ENCODE measurements at regions not wholly inside any gene's neighbourhood (a gene's known extent, or its start where the extent isn't known, plus 50 kb on each side); places are given as distances from the start of the nearest gene placed in this dataset.
"Not testable (repeated sequence)": the region's sequence is repeated elsewhere in the genome, so short reads cannot be mapped to it uniquely, and the experiment has no call there.

DNA sequence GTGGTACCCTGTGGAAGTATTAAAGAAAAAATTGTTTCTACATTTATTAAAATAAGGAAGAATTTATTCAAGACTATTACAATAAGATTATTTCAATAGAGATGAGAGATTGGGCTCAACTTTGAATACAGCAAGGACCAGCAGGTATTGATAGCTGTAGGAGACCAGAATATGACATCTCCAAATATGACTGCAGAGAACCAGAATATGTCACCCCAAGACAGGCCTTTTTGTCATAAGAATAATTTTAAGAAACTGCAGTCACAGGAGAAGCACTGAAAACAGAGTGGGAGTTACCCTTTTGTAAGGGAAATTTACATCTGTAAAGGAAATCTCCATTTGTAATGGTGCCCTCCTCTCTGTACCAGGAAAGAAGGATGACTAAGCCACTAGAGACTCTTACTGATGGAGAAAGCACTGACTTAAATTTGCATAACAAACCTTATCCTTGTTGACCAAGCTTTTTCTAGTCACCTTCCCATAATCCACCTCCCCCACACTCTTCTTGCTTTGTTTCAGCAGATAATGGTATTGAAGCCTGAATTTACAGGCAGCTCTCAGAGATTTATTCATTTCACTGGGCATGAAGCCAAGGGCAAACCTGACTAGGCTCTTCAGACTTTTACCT, 145.1 kb upstream of the RMP24 start:
- no peak for DNase-seq

- no peak for DNase-seq
Measured at GRCh38 chr18:35827903-35828275, 144.6 kb upstream of the RMP24 start.

GRCh38 chr18:35828591-35828990, 143.9 kb upstream of the RMP24 start:
- DNase-seq = no peak

DNA sequence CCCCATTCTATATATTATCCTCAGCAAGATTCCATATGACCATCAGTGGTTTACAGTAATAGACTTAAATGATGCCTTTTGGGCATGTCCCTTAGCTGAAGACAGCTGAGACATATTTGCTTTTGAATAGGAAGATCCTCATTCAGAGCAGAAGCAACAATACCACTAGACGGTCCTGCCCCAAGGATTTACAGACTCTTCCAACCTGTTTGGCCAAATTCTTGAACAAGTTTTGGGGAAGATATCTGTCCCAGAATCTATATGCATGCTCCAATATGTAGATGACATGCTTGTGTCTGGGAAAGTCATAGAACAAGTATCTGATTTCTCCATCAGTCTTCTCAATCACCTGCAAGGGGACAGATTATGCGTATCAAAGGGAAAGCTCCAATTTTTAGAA, 137.1 kb upstream of the RMP24 start:
- no peak for DNase-seq

GRCh38 chr18:35835833-35836232, 136.6 kb upstream of the RMP24 start:
- DNase-seq = no peak

- DNase-seq = no peak
Measured at GRCh38 chr18:35836932-35837331, 135.5 kb upstream of the RMP24 start.

DNA sequence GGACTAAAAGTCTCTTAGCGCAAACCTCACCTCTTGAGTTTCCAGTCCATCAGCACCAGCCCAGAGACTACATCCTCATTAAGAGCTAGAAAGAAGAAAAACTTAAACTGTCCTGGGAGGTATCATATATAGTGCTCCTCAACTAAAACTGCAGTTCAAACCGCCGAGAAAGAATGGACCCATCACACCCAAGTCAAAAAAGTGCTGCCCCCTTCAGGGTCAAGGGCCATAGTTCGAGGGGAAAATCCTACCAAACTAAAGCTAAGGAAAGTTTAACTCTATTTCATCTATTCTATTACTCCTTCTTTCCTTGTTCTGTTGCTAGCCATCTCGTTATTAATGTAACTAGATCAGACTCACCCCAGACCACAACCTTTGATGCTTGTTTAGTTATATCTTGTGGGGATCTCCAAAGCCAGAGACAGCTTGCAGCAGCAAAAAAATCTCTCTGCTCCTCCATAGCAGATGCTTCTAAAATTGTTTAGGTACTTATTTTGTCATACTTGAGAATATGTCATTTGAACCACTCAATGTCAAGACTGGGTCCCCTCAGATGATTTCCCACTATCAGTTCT, 134.5 kb upstream of the RMP24 start:
- no peak for DNase-seq

DNA sequence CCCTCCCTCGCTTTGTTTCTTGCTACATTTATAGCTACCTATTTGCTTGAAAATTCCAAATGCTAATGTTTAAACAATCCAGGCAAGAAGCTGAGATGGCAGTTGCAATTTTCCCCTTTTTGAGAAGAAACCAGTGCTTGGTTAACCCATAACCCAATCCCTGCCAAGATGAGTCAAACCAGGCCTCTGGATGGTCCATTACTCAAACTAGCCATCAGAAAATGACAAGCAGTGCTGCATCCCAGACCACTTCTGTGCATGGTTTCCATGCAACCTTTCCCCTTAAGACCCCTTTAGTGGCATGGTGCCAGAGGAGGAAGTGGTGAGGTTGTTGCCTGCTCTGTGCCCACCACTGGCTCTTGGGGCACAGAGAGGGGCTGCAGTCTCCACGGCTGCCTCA, 131.2 kb upstream of the RMP24 start:
- DNase-seq = no peak

DNA sequence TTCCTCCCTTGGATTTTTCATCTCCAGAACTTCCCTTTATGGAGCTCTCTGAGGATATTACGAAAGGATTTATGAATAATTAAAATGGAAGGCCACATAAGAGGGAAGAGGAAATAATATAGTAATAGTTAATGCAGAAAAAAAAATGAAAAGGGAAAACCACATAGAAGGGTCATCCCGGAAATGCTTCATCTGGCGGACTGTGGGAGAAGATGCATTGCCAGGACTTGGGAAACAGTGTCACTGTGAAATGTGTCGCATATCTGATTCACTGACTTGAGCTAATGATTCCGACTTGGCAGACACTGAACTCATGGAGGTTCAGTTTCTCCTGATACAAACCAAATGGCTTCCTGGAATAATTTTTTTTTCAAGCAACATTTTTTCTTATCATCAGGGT, 129.9 kb upstream of the RMP24 start:
- DNase-seq = no peak

DNA sequence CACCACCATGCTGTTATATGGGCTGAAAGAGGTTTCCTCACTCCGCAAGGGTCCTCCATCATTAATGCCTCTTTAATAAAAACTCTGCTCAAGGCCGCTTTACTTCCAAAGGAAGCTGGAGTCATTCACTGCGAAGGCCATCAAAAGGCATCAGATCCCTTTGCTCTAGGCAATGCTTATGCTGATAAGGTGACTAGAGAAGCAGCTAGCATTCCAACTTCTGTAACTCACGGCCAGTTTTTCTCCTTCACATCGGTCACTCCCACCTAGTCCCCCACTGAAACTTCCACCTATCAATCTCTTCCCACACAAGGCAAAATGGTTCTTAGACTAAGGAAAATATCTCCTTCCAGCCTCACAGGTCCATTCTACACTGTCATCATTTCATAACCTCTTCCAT, 124.2 kb upstream of the RMP24 start:
- not testable (repeated sequence) for DNase-seq

DNA sequence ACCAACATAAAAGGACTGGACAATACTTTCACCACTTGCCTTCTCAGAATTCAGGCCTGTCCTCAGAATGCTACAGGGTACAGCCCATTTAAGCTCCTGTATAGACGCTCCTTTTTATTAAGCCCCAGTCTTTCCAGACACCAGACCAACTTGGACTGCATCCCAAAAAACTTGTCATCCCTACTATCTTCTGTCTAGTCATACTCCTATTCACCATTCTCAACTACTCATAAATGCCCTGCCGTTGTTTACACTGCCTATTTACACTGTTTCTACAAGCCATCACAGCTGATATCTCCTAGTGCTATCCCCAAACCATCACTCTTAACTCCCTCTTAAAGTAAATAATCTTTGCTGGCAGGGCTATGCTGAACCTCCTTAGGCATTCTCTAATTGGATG, 123.2 kb upstream of the RMP24 start:
- DNase-seq = not testable (repeated sequence)

- no peak for DNase-seq
Measured at GRCh38 chr18:35851286-35851970, 121.1 kb upstream of the RMP24 start.

- no peak for DNase-seq
Measured at GRCh38 chr18:35852786-35853185, 119.7 kb upstream of the RMP24 start.

- DNase-seq = no peak
Measured at GRCh38 chr18:35854095-35854494, 118.4 kb upstream of the RMP24 start.

DNA sequence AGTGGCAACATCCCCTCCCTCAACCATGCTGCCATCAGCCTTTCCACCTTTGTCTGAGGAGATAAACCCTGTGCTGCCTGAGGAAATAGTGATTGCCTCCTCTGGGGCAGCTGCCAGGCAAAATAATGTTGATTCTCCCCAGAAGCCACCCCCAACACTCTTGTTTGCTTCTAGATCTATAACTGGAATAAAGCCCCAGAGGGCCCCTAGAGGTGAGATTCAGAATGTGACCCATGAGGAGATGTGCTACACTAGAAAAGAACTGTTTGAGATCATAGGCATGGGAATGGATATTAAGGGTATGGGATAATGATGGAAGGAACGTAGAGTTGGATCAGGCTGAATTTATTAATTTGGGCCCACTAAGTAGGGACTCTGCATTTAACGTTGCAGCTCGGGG, 116.3 kb upstream of the RMP24 start:
- no peak for DNase-seq

- not testable (repeated sequence) for DNase-seq
Measured at GRCh38 chr18:35856721-35857120, 115.8 kb upstream of the RMP24 start.

- not testable (repeated sequence) for DNase-seq
Measured at GRCh38 chr18:35857581-35857980, 114.9 kb upstream of the RMP24 start.

DNA sequence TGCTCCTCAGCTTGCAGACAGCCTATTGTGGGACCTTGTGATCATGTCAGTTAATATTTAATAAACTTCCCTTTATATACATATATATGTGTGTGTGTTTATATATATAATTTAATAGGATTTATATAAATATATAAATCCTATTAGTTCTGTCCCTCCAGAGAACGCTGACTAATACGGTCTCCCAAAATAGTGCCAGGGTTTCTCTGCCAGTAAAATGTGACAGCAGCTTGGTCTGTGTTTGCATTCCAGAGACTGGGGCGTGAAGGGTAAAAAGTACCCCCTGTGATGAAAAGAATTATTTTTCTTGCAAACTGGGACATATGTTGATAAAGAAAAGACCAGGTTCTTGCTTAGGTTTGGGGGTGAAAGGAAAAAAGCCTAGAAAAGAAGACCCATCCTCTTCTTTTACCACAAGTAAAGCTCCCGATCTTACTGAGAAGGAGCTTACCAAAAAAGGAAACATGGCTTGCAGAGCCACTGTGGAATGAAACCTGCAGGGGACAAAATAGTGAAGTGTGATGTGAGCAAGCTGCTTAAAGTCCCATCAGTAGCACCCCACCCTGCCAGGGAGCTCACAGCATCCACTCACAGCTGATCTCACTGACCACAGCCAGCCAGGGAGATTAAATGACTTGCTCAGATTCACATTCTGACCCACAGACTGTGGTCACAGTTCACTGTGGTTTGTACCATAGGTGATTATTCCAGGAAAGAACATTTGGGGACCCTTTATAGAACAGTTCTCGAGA, 110.9 kb upstream of the RMP24 start:
- DNase-seq = no peak

DNA sequence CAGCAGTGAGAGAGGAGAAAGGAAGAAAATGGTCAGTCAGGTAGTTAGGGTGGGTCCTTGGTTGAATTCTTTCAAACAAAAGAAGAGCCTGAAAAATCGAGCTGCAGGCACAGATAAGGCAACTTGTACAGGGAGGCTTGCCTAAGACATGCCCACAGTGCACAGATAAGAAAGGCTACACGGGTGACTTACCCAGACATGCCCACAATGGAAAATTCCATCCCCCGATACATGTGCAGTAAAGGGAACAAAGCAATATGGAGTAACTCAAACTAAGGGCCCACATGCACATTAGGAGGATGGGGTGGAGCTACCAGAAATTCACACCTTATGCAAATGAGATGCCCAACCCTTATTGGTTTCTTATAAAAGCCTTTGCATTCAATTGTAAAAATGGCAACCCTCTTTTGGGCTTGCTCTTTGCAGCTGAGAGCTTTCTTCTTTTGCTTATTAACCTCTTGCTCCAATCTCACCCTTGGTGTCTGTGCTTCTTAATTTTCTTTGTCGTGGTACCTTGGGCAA, 110.3 kb upstream of the RMP24 start:
- no peak for DNase-seq

DNA sequence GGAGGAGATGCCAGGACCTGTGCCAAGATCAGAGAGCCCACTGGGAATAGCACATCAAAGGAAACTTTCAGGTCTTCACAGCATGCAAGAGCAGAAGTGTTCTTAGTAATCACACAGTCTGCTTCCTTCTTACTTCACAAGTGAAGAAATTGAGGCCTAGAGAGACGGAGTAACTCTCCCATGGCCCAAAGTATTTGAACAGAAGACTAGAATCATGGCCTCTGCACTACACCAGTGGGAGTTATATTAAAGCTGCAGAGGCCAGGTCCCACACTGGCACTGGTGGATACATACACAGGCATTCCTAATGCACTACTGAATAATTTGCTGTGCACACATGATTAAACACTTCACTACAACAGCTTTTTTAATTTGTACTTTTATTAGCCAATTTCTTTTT, 107.6 kb upstream of the RMP24 start:
- no peak for DNase-seq

DNA sequence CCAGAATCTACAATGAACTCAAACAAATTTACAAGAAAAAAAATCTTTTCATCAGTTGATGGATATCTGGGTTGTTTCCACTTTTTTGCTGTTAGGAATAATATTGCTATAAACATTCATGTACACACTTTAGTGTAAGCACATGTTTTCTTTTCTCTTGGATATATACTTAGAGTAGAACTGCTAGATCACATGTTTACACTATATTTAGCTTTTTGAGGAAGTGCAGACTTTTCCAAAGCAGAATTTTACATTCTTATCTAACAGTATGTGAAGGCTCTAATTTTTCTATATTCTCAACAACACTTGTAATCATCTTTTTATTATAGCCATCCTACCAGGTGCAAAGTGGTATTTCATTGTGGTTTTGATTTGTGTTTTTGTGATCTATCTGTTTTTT, 103.6 kb upstream of the RMP24 start:
- DNase-seq = no peak

GRCh38 chr18:35871337-35871736, 101.1 kb upstream of the RMP24 start:
- no peak for DNase-seq

DNA sequence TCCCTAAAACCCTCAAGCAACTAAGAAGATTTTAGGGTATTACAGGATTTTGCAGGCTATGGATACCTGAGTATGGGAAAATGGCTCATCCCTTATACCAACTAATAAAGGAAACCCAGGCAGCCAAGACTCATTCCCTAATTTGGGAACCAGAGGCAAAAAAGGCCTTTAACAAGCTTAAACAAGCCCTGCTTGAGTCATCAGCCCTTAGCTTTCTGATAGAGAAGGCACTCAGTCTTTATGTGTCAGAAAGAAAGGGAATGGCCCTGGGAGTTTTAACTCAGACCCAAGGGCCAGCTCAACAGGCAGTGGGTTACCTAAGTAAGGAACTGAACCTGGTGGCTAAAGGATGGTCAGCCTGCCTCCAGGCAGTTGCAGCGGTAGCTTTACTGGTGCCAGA, 96.9 kb upstream of the RMP24 start:
- DNase-seq = no peak

DNA sequence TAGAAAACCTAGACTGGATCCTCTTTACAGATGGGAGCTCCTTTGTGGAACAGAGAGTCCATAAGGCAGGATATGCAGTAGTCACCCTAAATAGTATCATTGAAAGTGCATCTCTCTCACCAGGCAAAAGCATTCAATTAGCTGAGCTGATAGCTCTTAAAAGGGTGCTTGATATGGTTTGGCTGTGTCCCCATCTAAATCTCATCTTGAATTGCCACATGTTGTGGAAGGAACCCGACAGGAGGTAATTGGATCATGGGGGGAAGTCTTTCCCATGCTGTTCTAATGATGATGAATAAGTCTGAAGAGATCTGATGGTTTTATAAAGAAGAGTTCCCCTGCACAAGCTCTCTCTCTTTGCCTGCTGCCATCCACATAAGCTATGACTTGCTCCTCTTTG, 96.2 kb upstream of the RMP24 start:
- no peak for DNase-seq
